IPS-NIHi11 (cell line): ENCODE measurements at regions not wholly inside any gene's neighbourhood (a gene's known extent, or its start where the extent isn't known, plus 50 kb on each side); places are given as distances from the start of the nearest gene placed in this dataset.

Experiments
- DNase-seq: peaks from one replicate; pipeline ENCODE4 v3.0.0; 2012; ENCODE audit warnings: mixed read lengths, low spot score

DNA sequence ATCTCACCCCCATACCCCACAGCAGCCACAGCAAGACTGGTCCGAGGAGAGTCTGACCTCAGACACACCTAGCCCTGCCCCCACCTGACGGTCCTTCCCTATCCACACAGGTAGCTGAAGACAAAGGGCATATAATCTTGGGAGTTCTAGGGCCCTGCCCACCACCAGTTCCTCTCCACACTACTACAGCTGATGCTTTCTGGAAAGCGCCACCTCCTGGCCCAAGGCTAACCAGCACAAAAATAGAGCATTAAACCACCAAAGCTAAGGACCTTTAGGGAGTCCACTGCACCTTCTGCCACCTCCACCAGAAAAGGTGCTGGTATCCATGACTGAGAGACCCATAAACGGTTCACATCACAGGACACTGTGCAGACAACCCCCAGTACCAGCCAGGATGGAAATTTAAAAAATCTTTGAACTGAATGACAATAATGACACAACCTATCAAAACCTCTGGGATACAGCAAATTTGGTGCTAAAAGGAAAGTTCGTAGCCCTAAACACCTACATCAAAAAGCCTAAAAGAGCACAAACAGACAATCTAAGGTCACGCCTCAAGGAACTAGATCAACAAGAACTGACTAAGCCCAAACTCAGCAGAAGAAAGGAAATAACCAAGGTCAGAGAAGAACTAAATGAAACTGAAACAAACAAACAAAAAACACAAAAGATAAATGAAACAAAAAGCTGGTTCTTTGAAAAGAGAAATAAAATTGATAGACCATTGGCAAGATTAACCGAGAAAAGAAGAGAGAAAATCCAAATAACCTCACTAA lies 122.1 kb upstream of the TPRG1 start:
- no peak for DNase-seq

- no peak for DNase-seq
Observed at GRCh38 chr3:189053322-189053721, 118.4 kb upstream of the TPRG1 start.

DNA sequence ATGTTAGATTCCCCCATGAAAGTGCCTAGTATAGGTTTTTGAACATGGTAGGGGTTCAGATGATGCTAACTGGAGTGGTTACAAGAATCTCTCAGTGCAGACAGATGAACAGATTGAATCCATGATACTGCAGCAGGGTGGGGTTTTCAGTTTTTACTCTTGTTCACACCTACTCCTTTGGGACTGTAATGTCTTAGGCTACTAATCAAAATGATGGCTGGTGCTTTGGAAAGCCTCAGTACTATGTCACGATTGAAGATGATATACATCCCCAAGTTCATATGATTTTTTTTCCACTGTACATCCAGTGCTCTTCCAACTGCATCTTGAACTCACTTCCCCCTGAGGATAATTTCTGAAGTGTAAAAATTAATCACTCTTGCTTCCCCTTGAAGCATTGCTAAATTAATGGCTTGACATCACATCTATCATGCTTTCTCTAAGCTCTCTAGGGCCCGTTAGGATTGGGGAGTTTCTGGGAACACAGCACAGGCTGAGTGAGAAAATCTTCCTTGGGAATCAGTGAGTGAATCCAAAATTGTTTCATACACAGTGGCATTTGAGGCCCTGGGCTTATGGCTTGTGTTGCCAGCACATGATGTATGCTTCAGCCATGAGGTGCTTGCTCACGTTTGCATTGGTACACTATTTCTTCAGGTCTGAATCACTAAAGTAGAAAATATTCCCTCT lies 115.0 kb upstream of the TPRG1 start:
- no peak for DNase-seq

DNA sequence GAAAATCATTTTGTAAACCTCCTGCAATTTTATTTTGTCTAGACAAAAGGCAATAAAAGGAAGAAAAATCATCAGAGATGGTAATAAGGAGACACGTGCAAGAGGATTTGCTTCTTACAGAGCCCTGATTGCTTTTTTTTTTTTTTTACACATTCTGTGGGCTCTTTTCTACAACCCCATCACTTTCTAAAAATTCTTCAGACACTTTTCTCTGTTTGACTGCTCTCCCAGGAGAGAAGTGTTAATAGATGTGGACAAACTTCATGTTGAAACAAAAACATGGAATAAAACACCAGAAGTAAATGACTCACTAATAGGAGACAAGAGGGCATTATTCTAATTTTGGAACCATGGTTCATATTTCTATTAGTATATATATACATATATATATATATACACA lies 114.4 kb upstream of the TPRG1 start:
- DNase-seq, result no peak

- no peak for DNase-seq
Observed at GRCh38 chr3:189058071-189058470, 113.7 kb upstream of the TPRG1 start.

DNA sequence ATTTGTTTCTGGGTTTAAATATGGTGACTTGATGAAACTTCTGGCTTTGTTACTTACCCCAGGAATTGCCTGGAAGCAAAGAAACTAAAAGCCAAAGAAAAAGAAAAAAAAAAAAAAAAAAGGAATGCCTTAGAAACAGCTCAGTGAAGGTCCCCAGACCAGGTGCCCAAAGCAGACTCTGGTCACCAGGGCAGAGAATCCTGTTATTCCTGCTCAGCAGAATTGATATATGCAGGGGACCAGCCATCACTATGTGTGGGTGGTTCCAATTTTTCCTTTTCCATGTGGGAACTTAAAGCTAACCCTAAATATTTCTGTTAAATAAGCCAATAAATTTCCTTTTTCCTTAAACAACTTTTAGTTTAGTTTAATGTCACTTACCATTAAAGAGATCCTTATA lies 100.8 kb upstream of the TPRG1 start:
- no peak for DNase-seq

DNA sequence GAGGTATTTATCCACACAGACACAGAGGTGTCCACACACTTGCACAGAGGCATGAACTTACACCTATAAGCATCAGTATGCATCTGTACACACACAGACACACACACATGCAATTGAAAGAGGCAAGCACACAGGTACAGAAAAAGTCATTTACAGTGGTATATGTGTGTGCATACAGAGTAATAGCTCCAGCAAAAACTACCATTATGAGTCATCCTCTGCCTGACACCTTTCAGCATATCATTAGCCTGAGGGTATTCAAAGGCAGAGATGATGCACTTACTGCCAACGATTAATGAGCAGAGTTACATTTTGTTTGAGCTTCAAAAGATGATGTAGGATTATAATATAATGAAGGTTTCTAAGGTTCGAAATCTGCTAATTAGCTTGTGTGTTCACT lies 100.3 kb upstream of the TPRG1 start:
- DNase-seq, result no peak

DNA sequence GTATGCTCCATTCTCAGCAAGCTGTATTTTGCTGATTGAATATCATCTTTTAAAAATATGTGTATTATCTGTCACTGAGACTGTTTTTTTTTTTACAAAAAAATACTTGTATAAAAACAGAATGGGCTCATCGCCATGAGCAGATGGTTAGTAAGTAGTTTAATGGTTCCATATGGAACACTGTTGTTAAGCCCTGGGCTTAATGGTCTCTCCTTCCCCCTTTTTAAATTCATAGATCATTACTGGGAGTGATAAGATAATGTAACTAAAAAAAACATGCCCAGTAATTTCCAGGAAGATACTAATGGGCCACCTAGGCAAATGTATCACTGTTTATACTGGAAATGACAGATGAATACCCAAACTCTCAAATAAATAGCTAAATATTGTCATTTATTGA lies 95.3 kb upstream of the TPRG1 start:
- DNase-seq, result no peak

- DNase-seq, result no peak
Observed at GRCh38 chr3:189080745-189081144, 91.0 kb upstream of the TPRG1 start.

DNA sequence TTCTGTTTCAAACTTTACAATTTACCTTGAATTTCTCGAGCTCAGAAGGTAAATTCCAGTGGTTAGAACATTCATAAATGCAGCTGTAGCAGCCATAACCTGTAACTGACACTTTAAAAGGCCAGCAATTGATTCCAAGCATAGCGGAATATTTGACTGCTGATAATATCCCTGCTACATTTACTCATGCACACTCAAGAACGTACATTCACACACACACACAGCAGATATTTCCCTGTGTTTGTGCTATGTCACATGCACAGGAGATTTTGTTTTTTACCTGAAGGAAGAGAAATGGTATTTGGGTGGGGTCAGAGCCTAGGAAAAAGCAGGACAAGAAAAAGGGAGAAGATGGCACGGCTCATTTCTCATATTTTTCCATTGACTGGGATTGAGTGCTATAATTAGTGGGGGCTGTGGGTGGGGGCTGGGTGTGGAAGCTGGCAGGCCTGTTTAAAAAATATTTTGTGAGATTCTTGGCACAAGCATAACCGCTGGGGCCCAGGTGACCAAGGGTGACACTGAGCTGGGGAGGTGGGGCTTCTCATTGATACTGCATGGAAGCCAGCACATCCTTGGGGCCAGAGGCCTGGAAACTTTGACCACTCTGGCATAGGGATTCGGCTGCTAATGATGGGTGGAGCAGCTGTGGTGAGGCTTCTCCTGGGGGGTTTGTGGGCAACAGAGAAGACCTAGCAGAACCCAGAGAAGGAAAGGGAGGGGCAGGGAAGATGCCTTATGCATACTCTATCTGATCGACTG lies 88.9 kb upstream of the TPRG1 start:
- no peak for DNase-seq

GRCh38 chr3:189084620-189085019 lies 87.2 kb upstream of the TPRG1 start:
- no peak for DNase-seq

GRCh38 chr3:189092547-189092946 lies 79.2 kb upstream of the TPRG1 start:
- DNase-seq, result no peak

- no peak for DNase-seq
Observed at GRCh38 chr3:189094539-189094938, 77.2 kb upstream of the TPRG1 start.

DNA sequence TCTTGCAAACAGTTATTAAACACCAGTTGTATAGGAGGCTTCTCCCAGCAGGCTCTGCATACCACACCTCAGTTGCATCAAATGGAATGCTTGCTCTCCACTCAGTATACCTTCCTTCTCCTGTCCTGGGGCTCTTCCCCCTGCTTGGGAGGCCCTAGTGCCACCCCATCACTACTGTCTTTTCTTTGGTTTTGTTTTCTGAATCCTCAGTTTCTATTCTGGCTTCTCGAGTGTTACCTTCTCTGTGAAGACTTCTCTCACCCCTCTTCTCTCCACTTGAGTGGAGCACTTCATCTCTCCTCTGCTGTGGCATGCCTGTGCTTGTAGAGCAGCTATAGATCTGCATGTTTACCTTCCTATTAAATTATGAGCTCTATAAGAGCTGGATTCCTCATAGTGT lies 75.7 kb upstream of the TPRG1 start:
- DNase-seq, result no peak

GRCh38 chr3:189099031-189099471 lies 72.7 kb upstream of the TPRG1 start:
- no peak for DNase-seq

GRCh38 chr3:189099505-189100290 lies 72.1 kb upstream of the TPRG1 start:
- no peak for DNase-seq

DNA sequence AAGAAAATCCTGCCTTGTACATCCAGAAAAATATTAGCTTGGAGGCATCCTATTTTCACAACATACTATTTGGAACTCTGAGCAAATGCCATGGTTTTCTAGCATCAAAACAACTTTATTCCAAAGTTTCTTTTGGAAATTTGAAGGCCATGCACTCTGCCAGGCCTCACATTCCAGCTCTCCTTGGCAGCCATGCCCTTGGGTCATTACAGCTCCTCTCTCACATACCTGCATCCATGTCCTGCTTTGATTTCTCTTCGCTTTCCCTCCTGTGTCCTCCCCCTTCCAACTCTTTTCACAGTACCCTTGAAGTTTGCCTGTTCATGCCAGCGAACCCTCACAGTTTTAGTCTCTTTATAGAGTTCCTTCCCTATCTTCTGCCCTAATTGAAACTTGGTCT lies 70.9 kb upstream of the TPRG1 start:
- DNase-seq, result no peak

DNA sequence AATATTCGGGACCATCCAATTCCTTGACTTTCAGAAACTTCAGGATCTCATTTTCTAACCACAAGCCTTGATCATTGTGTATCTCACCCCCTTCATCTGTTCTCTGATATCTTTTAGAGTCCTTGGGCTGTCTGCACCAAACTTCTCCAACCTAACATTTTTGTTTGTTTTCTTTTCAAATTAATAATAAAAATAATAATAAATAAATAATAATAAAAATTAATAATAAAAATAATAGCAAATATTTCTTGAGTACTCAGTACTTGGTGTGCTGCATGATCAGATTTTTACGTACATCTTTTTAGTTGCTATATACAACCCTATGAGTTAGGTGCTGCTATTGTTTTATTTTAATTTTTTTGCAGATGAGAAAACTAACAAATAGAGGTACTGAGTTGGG lies 70.2 kb upstream of the TPRG1 start:
- no peak for DNase-seq

DNA sequence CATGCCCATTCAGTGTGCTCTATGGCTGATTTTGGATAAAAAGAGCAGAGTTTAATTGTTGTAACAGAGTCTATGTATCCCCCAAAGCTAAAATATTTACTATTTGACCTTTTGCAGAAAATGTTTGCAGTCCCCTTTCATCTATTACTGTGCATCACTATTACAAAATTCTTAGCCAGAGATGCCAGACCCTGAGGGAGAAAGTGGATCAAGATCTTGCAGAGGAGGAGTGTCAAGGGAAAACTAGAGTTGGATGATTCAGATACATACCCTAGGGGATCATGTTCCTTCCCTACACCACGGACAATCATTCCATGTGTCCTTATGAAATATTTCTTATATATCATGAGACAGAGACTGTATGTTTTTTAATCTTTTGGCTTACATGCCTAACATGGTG lies 68.6 kb upstream of the TPRG1 start:
- no peak for DNase-seq

DNA sequence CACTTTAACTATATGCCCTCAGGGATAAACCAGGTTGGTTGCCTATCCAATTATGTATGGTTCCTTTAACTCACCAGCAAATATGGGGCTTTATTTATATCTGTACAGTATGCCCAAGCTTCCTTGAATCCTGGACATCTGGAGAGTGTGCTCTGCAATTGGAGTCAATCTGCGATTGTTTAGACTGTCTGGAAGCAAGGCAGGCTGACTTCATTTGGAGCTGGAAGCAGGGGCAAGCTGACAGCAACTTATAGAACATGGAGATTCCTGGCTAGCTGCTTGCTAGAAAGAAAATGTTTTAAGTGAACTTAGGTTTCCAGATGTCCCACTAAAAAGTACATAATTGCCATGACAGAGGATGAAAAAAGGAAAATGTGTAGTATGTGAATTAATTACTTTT lies 63.7 kb upstream of the TPRG1 start:
- no peak for DNase-seq

DNA sequence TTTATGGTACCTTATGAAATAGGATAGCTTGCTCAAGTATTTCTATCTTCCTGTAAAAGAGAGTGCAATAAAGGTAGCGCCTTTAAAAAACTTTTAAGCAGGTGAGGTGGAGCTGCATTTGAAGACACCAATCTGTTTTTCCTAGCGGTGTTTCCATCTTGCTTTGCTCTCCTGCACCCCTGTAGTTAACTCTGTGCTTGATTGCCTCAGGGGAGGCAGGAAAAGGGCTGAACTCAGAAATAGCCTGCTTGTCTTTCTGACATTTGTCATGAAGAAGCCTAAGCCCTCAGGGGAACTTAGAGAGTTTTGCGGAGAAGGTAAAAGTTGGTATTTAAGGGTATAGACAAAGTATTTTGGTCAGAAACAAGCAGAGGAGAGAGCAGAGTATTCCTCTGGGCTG lies 63.0 kb upstream of the TPRG1 start:
- DNase-seq, result no peak

GRCh38 chr3:189109145-189109544 lies 62.6 kb upstream of the TPRG1 start:
- DNase-seq, result no peak
